ENCODE measurements at regions not wholly inside any gene's neighbourhood (a gene's known extent, or its start where the extent isn't known, plus 50 kb on each side); places are given as distances from the start of the nearest gene placed in this dataset.

- ChIA-PET POLR2A (ENCODE audit: low non-redundant PET) (no interaction called here), CTCF (interaction anchor here (0.5 kb wide), 1 partner anchor 63 kb away, joined by 4 read pairs; no protein-coding TSS in a partner anchor)
- DNase-seq (ENCODE audit: low spot score), result no peak
- no peak for TF ChIP-seq CTCF (conservative IDR thresholded peaks at IDR 0.05; ENCODE audit: low read depth)
- H3K27ac ChIP-seq, result no peak overlapping the region
Observed at GRCh38 chr3:102646557-102646956, 211.7 kb downstream of the ZPLD1 start.

- H3K27ac ChIP-seq, result no peak overlapping the region
- ChIA-PET CTCF (interaction anchor here (0.5 kb wide), 1 partner anchor 13 kb away, joined by 5 read pairs; no protein-coding TSS in a partner anchor), POLR2A (ENCODE audit: low non-redundant PET) (no interaction called here)
- TF ChIP-seq CTCF (conservative IDR thresholded peaks at IDR 0.05; ENCODE audit: low read depth), result no peak
- DNase-seq (ENCODE audit: low spot score), result no peak
Observed at GRCh38 chr3:102660653-102661052, 225.8 kb downstream of the ZPLD1 start.

GRCh38 chr3:102661707-102662497 lies 227.1 kb downstream of the ZPLD1 start:
- TF ChIP-seq CTCF (conservative IDR thresholded peaks at IDR 0.05; ENCODE audit: low read depth), result no peak
- DNase-seq (ENCODE audit: low spot score), result no peak
- ChIA-PET POLR2A (ENCODE audit: low non-redundant PET) (no interaction called here), CTCF (no interaction called here)
- no peak overlapping the region for H3K27ac ChIP-seq

- TF ChIP-seq CTCF (conservative IDR thresholded peaks at IDR 0.05; ENCODE audit: low read depth), result no peak
- ChIA-PET POLR2A (ENCODE audit: low non-redundant PET) (no interaction called here), CTCF (interaction anchor here (0.9 kb wide), 1 partner anchor 11 kb away, joined by 5 read pairs; no protein-coding TSS in a partner anchor)
- no peak overlapping the region for H3K27ac ChIP-seq
- no peak for DNase-seq (ENCODE audit: low spot score)
Observed at GRCh38 chr3:102662498-102662772, 227.6 kb downstream of the ZPLD1 start.

- no peak for DNase-seq (ENCODE audit: low spot score)
- POLR2A ChIA-PET (ENCODE audit: low non-redundant PET), result no interaction called here
- TF ChIP-seq CTCF (conservative IDR thresholded peaks at IDR 0.05; ENCODE audit: low read depth), result no peak
- CTCF ChIA-PET, result no interaction called here
- H3K27ac ChIP-seq, result no peak overlapping the region
Observed at GRCh38 chr3:102664126-102664525, 229.3 kb downstream of the ZPLD1 start.

GRCh38 chr3:102665183-102665582 lies 230.4 kb downstream of the ZPLD1 start:
- no peak for TF ChIP-seq CTCF (conservative IDR thresholded peaks at IDR 0.05; ENCODE audit: low read depth)
- no peak for DNase-seq (ENCODE audit: low spot score)
- no peak overlapping the region for H3K27ac ChIP-seq
- POLR2A ChIA-PET (ENCODE audit: low non-redundant PET), result no interaction called here
- CTCF ChIA-PET, result no interaction called here
